Hematopoietic multipotent progenitor cell treated with erythropoietin and hydrocortisone succinate and interleukin-3 and kit ligand, for 8 days (in vitro differentiated cells): ENCODE measurements at regions not wholly inside any gene's neighbourhood (a gene's known extent, or its start where the extent isn't known, plus 50 kb on each side); places are given as distances from the start of the nearest gene placed in this dataset.

ENCODE experiments used
- DNase-seq: peaks from one replicate; pipeline ENCODE4 v3.0.0-alpha.2; 2015

- no peak for DNase-seq
Observed at GRCh38 chr1:5256793-5257192, 602.4 kb downstream of the AJAP1 start.

- DNase-seq = no peak
Observed at GRCh38 chr1:5254975-5255374, 600.6 kb downstream of the AJAP1 start.

- DNase-seq = no peak
Observed at GRCh38 chr1:5254131-5254725, 599.8 kb downstream of the AJAP1 start.

GRCh38 chr1:5253036-5253435 lies 598.6 kb downstream of the AJAP1 start:
- no peak for DNase-seq

- DNase-seq = no peak
Observed at GRCh38 chr1:5250336-5250735, 595.9 kb downstream of the AJAP1 start.

- no peak for DNase-seq
Observed at GRCh38 chr1:5245348-5245747, 590.9 kb downstream of the AJAP1 start.

- DNase-seq = no peak
Observed at GRCh38 chr1:5244631-5245285, 590.3 kb downstream of the AJAP1 start.

GRCh38 chr1:5242850-5243249 lies 588.4 kb downstream of the AJAP1 start:
- DNase-seq = no peak

- no peak for DNase-seq
Observed at GRCh38 chr1:5239911-5240310, 585.5 kb downstream of the AJAP1 start.

- no peak for DNase-seq
Observed at GRCh38 chr1:5238351-5239130, 584.1 kb downstream of the AJAP1 start.

GRCh38 chr1:5235355-5235899 lies 581.0 kb downstream of the AJAP1 start:
- DNase-seq = no peak

- DNase-seq = no peak
Observed at GRCh38 chr1:5232537-5232936, 578.1 kb downstream of the AJAP1 start.

GRCh38 chr1:5231541-5232315 lies 577.3 kb downstream of the AJAP1 start:
- DNase-seq = no peak

- no peak for DNase-seq
Observed at GRCh38 chr1:5227114-5227513, 572.7 kb downstream of the AJAP1 start.

GRCh38 chr1:5225707-5226704 lies 571.6 kb downstream of the AJAP1 start:
- no peak for DNase-seq

- no peak for DNase-seq
Observed at GRCh38 chr1:5223206-5223605, 568.8 kb downstream of the AJAP1 start.

GRCh38 chr1:5222626-5223025 lies 568.2 kb downstream of the AJAP1 start:
- DNase-seq = no peak

GRCh38 chr1:5221451-5221850 lies 567.0 kb downstream of the AJAP1 start:
- no peak for DNase-seq

- DNase-seq = no peak
Observed at GRCh38 chr1:5220821-5221220, 566.4 kb downstream of the AJAP1 start.

GRCh38 chr1:5220421-5220820 lies 566.0 kb downstream of the AJAP1 start:
- DNase-seq = no peak

GRCh38 chr1:5200006-5200405 lies 545.6 kb downstream of the AJAP1 start:
- no peak for DNase-seq

GRCh38 chr1:5198328-5198727 lies 543.9 kb downstream of the AJAP1 start:
- no peak for DNase-seq
